ENCODE measurements at regions not wholly inside any gene's neighbourhood (a gene's known extent, or its start where the extent isn't known, plus 50 kb on each side); places are given as distances from the start of the nearest gene placed in this dataset.

- Histone ChIP-seq H3K9me1 (replicated peaks; ENCODE audit: control insufficient read depth, extremely low read depth, insufficient read depth, low read length) (no peaks in the 10 kb centered on the region), H3K36me3 (ENCODE audit: control insufficient read depth in 2 of 2, extremely low read depth in 1 of 2, insufficient read depth in 2 of 2, low read length in 2 of 2) (no peaks in the 10 kb centered on the region), H4K20me1 (replicated peaks; ENCODE audit: control insufficient read depth, extremely low read depth, insufficient read depth, low read length) (no peaks in the 10 kb centered on the region), H3K79me2 (ENCODE audit: control insufficient read depth, insufficient read depth, low read length) (no peaks in the 10 kb centered on the region), H3K27me3 (ENCODE audit: control insufficient read depth in 2 of 2, insufficient read depth in 2 of 2, low read length in 2 of 2) (no peaks in the 10 kb centered on the region), H3K4me1 (ENCODE audit: control insufficient read depth, extremely low read depth, insufficient read depth, low read length) (no peaks in the 10 kb centered on the region), H3K9ac (replicated peaks; ENCODE audit: extremely low read depth, insufficient read depth, low read length) (no peak overlapping the region), H3K4me3 (replicated peaks in 1 of 3; ENCODE audit: insufficient read depth in 1 of 3, low read depth in 1 of 3, low read length in 3 of 3) (no peak overlapping the region), H2AFZ (ENCODE audit: low read depth, low read length) (no peak overlapping the region), H3K9me3 (replicated peaks; ENCODE audit: control insufficient read depth, insufficient read depth, low read length) (no peaks in the 10 kb centered on the region), H3K27ac (ENCODE audit: insufficient read depth, low read depth, low read length) (no peak overlapping the region), H3K4me2 (ENCODE audit: insufficient read depth, low read length) (no peak overlapping the region)
- dilution Hi-C loops (cut with MboI; ENCODE audit: extremely low pct_ligation_motif_present, low sequenced_read_pairs), result no loop called here
- BruUV-seq (replicated peaks), result no TSS peak
- DNase-seq (ENCODE audit: low read depth, low spot score) (no peak), FAIRE-seq (no peak)
- POLR2A ChIA-PET, result no interaction called here
- TF ChIP-seq GATA2 (IDR thresholded peaks at IDR 0.05; ENCODE audit: insufficient read depth, insufficient read length, low read depth, low read length) (no peak), CTCF (IDR thresholded peaks at IDR 0.05; ENCODE audit: extremely low read depth in 1 of 2, insufficient read depth in 1 of 2, low read depth in 1 of 2, low read length in 2 of 2) (no peak), POLR2AphosphoS5 (IDR thresholded peaks at IDR 0.05; ENCODE audit: insufficient read depth, low read depth, low read length) (no peak)
- intact Hi-C loops (cut with micrococcal nuclease), result no loop called here
- CTCF ChIA-PET, result no interaction called here
Observed at GRCh38 chrX:110966839-110967238, 129.2 kb upstream of the PAK3 start.

GRCh38 chrX:110966091-110966454 lies 129.9 kb upstream of the PAK3 start:
- TF ChIP-seq MAX (IDR thresholded peaks at IDR 0.05; ENCODE audit: insufficient read depth, insufficient read length) (no peak), POLR2A (IDR thresholded peaks at IDR 0.05; ENCODE audit: low read depth, low read length) (no peak), CTCF (IDR thresholded peaks at IDR 0.05; ENCODE audit: extremely low read depth in 1 of 2, insufficient read depth in 1 of 2, low read depth in 1 of 2, low read length in 2 of 2) (no peak), FOS (IDR thresholded peaks at IDR 0.05; ENCODE audit: borderline replicate concordance, insufficient read depth, low read length) (no peak), POLR2AphosphoS5 (IDR thresholded peaks at IDR 0.05; ENCODE audit: insufficient read depth, low read depth, low read length) (no peak), GATA2 (IDR thresholded peaks at IDR 0.05; ENCODE audit: insufficient read depth, insufficient read length, low read depth, low read length) (no peak), JUN (IDR thresholded peaks at IDR 0.05; ENCODE audit: borderline replicate concordance, insufficient read depth, insufficient read length, low read depth) (no peak), MYC (IDR thresholded peaks at IDR 0.05; ENCODE audit: low read depth, low read length) (no peak), EZH2 (IDR thresholded peaks at IDR 0.05; ENCODE audit: borderline replicate concordance, low read depth, low read length, severe bottlenecking) (no peak)
- Histone ChIP-seq H3K4me3 (replicated peaks in 1 of 3; ENCODE audit: insufficient read depth in 1 of 3, low read depth in 1 of 3, low read length in 3 of 3) (no peak overlapping the region), H3K9ac (replicated peaks; ENCODE audit: extremely low read depth, insufficient read depth, low read length) (no peak overlapping the region), H3K9me3 (replicated peaks; ENCODE audit: control insufficient read depth, insufficient read depth, low read length) (no peaks in the 10 kb centered on the region), H3K9me1 (replicated peaks; ENCODE audit: control insufficient read depth, extremely low read depth, insufficient read depth, low read length) (no peaks in the 10 kb centered on the region), H3K36me3 (ENCODE audit: control insufficient read depth in 2 of 2, extremely low read depth in 1 of 2, insufficient read depth in 2 of 2, low read length in 2 of 2) (no peaks in the 10 kb centered on the region), H3K4me2 (ENCODE audit: insufficient read depth, low read length) (no peak overlapping the region), H3K4me1 (ENCODE audit: control insufficient read depth, extremely low read depth, insufficient read depth, low read length) (no peaks in the 10 kb centered on the region), H2AFZ (ENCODE audit: low read depth, low read length) (no peak overlapping the region), H3K79me2 (ENCODE audit: control insufficient read depth, insufficient read depth, low read length) (no peaks in the 10 kb centered on the region), H3K27me3 (ENCODE audit: control insufficient read depth in 2 of 2, insufficient read depth in 2 of 2, low read length in 2 of 2) (no peaks in the 10 kb centered on the region), H3K27ac (ENCODE audit: insufficient read depth, low read depth, low read length) (no peak overlapping the region), H4K20me1 (replicated peaks; ENCODE audit: control insufficient read depth, extremely low read depth, insufficient read depth, low read length) (no peaks in the 10 kb centered on the region)
- no peak for FAIRE-seq
- dilution Hi-C loops (cut with MboI; ENCODE audit: extremely low pct_ligation_motif_present, low sequenced_read_pairs), result no loop called here
- intact Hi-C loops (cut with micrococcal nuclease), result no loop called here
- ChIA-PET POLR2A (no interaction called here), CTCF (no interaction called here)
- no peak for DNase-seq (ENCODE audit: low read depth, low spot score)
- BruUV-seq (replicated peaks), result no TSS peak

Measured in endothelial cell of umbilical vein (primary cell).